Esophagus muscularis mucosa (tissue), 3 donors: ENCODE measurements at regions not wholly inside any gene's neighbourhood (a gene's known extent, or its start where the extent isn't known, plus 50 kb on each side); places are given as distances from the start of the nearest gene placed in this dataset.

ENCODE experiments used
- POLR2A ChIP-seq: fragments of 450-650 bp; IDR thresholded peaks from one replicate; pipeline ENCODE4 v1.6.1; 2017; ENCODE audit warnings: antibody characterized with exemption, moderate library complexity, mild to moderate bottlenecking, low read depth
- TF ChIP-seq, protein P1 (sequence below), 3 experiments: fragments of 200-600 bp in 2 of 3; fragments of 450-650 bp in 1 of 3; sonication (generic) in 2 of 3; IDR thresholded peaks; one replicate each; pipeline ENCODE4 v1.5.1; 2017 to 2019; ENCODE audit warnings: antibody characterized with exemption in 3 of 3, mild to moderate bottlenecking in 2 of 3, moderate library complexity in 1 of 3

DNA sequence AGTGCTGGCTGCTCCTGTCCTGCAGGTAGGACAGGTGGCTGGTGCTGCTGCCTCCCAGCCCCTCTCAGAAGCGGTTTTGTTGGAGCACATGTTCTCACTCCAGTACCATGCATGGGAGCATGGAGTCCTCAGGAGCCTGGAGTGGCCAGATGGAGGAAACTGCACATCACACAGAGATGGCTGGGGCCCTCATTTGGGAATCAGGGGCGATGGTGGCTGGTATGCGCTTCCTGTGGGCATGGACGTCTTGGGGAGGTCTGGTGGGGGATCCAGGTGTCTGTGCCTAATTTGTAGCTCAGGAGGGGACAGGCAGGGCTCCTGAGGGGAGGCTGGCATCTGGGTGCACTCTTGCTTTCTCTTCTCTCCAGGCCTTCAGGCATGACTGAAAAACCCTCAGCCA, 168.2 kb downstream of the KLF13 start:
- TF ChIP-seq, protein P1, sequence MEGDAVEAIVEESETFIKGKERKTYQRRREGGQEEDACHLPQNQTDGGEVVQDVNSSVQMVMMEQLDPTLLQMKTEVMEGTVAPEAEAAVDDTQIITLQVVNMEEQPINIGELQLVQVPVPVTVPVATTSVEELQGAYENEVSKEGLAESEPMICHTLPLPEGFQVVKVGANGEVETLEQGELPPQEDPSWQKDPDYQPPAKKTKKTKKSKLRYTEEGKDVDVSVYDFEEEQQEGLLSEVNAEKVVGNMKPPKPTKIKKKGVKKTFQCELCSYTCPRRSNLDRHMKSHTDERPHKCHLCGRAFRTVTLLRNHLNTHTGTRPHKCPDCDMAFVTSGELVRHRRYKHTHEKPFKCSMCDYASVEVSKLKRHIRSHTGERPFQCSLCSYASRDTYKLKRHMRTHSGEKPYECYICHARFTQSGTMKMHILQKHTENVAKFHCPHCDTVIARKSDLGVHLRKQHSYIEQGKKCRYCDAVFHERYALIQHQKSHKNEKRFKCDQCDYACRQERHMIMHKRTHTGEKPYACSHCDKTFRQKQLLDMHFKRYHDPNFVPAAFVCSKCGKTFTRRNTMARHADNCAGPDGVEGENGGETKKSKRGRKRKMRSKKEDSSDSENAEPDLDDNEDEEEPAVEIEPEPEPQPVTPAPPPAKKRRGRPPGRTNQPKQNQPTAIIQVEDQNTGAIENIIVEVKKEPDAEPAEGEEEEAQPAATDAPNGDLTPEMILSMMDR (IDR thresholded peaks at IDR 0.05) = no peak
- no peak for TF ChIP-seq POLR2A
